PC-3 (cell line): ENCODE measurements at regions not wholly inside any gene's neighbourhood (a gene's known extent, or its start where the extent isn't known, plus 50 kb on each side); places are given as distances from the start of the nearest gene placed in this dataset.

Experiments used
- ATAC-seq: fragments of 200-7000 bp; cut with Tn5 transposase; 2 replicates; pipeline ENCODE4 v1.9.1; 2020; ENCODE audit warnings: mild to moderate bottlenecking, moderate library complexity
- BruUV-seq: library from RNA; stranded (reverse); fragments of 400-500 nt; replicated peaks from 2 replicates; lab custom pipeline; 2021; lab: Mats Ljungman, UMichigan
- CTCF ChIA-PET: fragments of 300-600 bp; sonication (Branson Sonifier 250); formaldehyde crosslinking; loops from one replicate; lab custom pipeline; 2022; ENCODE audit warnings: antibody characterized with exemption; lab: Charles Lee
- POLR2A ChIA-PET: fragments of 300-600 bp; sonication (Branson Sonifier 250); formaldehyde crosslinking; loops from one replicate; lab custom pipeline; 2022; ENCODE audit warnings: antibody characterized with exemption; ENCODE audit not compliant: unreplicated experiment; lab: Charles Lee
- DNase-seq: peaks from one replicate; pipeline ENCODE4 v3.0.0-alpha.2; 2015
- H2AFZ ChIP-seq: fragments of 300-600 bp; sonication (generic); 2 replicates; pipeline ENCODE4 v1.6.0; 2016; ENCODE audit warnings: antibody characterized with exemption, low read length
- H3F3A ChIP-seq: fragments of 300-600 bp; sonication (generic); one replicate; pipeline ENCODE4 v1.6.0; 2017; ENCODE audit warnings: antibody characterized with exemption, low read length, control low read depth, mild to moderate bottlenecking; ENCODE audit not compliant: unreplicated experiment
- H3K27ac ChIP-seq: fragments of 300-600 bp; sonication (generic); 2 replicates; pipeline ENCODE4 v1.5.1; 2016; ENCODE audit warnings: mild to moderate bottlenecking, low read length
- H3K27me3 ChIP-seq: fragments of 300-600 bp; sonication (generic); 2 replicates; pipeline ENCODE4 v1.6.1; 2016; ENCODE audit warnings: low read length, mixed read lengths
- H3K36me3 ChIP-seq: fragments of 300-600 bp; sonication (generic); 2 replicates; pipeline ENCODE4 v1.6.1; 2016; ENCODE audit warnings: low read depth, mixed run types, low read length, mixed read lengths
- H3K4me1 ChIP-seq: fragments of 300-600 bp; sonication (generic); 2 replicates; pipeline ENCODE4 v1.5.1; 2016; ENCODE audit warnings: low read length; ENCODE audit not compliant: insufficient read depth
- H3K4me2 ChIP-seq: fragments of 300-600 bp; sonication (generic); 2 replicates; pipeline ENCODE4 v1.6.0; 2016; ENCODE audit warnings: low read length
- H3K4me3 ChIP-seq: fragments of 300-600 bp; sonication (generic); 2 replicates; pipeline ENCODE4 v1.5.1; 2016; ENCODE audit warnings: mild to moderate bottlenecking, low read length, mixed read lengths
- H3K79me2 ChIP-seq: fragments of 300-600 bp; sonication (generic); 2 replicates; pipeline ENCODE4 v1.6.1; 2017; ENCODE audit warnings: low read length, mixed read lengths
- H3K9ac ChIP-seq: fragments of 300-600 bp; sonication (generic); 2 replicates; pipeline ENCODE4 v1.6.0; 2016; ENCODE audit warnings: mild to moderate bottlenecking, low read length
- H3K9me2 ChIP-seq: fragments of 300-600 bp; sonication (generic); replicated peaks from 2 replicates; pipeline ENCODE4 v1.6.1; 2016; ENCODE audit warnings: mixed run types, low read length, mixed read lengths
- H3K9me3 ChIP-seq: fragments of 300-600 bp; sonication (generic); 2 replicates; pipeline ENCODE4 v1.6.1; 2016; ENCODE audit warnings: low read length, mixed read lengths
- H4K20me1 ChIP-seq: fragments of 300-600 bp; sonication (generic); 2 replicates; pipeline ENCODE4 v1.6.1; 2016; ENCODE audit warnings: low read length, mixed read lengths
- CTCF ChIP-seq: fragments of 300-600 bp; sonication (generic); conservative IDR thresholded peaks from 2 replicates; pipeline ENCODE4 v1.5.1; 2017; ENCODE audit warnings: antibody characterized with exemption, low read depth, mild to moderate bottlenecking, low read length
- EZH2 ChIP-seq: fragments of 300-600 bp; sonication (generic); IDR thresholded peaks from one replicate; pipeline ENCODE4 v1.6.1; 2017; ENCODE audit warnings: antibody characterized with exemption, mild to moderate bottlenecking, low read length; ENCODE audit not compliant: unreplicated experiment
- EZH2phosphoT487 ChIP-seq: fragments of 300-600 bp; sonication (generic); IDR thresholded peaks from 2 replicates; pipeline ENCODE4 v1.6.1; 2018; ENCODE audit warnings: mild to moderate bottlenecking, antibody characterized with exemption, low read length, borderline replicate concordance
- intact Hi-C: fragments of 100-400 bp; cut with micrococcal nuclease; formaldehyde crosslinking; loops from 2 replicates; pipeline ENCODE4 v1.9.0; 2023

DNA sequence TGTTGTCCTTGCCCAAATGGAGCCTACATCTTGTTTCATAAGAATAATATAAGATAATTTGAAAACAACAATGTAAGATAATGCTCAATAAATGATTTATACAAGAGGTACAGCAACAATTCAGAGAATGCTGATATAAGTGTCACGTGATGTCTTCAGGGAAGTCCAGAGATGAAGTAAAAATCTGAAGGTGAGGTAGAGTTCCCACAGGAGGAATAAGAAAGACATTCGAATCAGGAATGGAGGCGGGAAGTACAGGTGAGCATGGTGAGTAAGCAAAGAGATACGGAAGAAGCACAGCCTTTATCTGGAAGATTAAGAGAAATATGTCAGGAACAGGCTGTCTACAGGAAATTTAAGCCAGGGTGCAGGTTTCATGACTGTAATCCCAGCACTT, 165.9 kb upstream of the MARCKS start:
- Histone ChIP-seq H3K27me3 (no peaks in the 10 kb centered on the region), H3K4me3 (no peak overlapping the region), H3K9me3 (no peaks in the 10 kb centered on the region), H3K4me1 (peaks cover 35% of the 10 kb centered on the region), H3K27ac (peak overlapping the region; percentile 14; the same call in 1 of the 2 replicates), H3K9me2 (no peaks in the 10 kb centered on the region), H3F3A (no peaks in the 10 kb centered on the region), H3K4me2 (no peak overlapping the region), H3K36me3 (no peaks in the 10 kb centered on the region), H3K79me2 (no peaks in the 10 kb centered on the region), H2AFZ (no peak overlapping the region), H3K9ac (no peak overlapping the region), H4K20me1 (no peaks in the 10 kb centered on the region)
- no peak for ATAC-seq
- CTCF ChIA-PET, result no interaction called here
- no peak for DNase-seq
- TF ChIP-seq CTCF (no peak), EZH2phosphoT487 (no peak), EZH2 (no peak)
- POLR2A ChIA-PET, result no interaction called here
- BruUV-seq, result no TSS peak
- intact Hi-C loops, result loop anchor here (5.0 kb wide), 2 partner anchors 44 to 339 kb away; no protein-coding TSS in a partner anchor

GRCh38 chr6:113693851-113694250, 163.3 kb upstream of the MARCKS start:
- no TSS peak for BruUV-seq
- Histone ChIP-seq H3K9me3 (no peaks in the 10 kb centered on the region), H3K27ac (peak overlapping the region; percentile 84), H2AFZ (no peak overlapping the region), H3K27me3 (no peaks in the 10 kb centered on the region), H4K20me1 (no peaks in the 10 kb centered on the region), H3F3A (no peaks in the 10 kb centered on the region), H3K9me2 (no peaks in the 10 kb centered on the region), H3K79me2 (no peaks in the 10 kb centered on the region), H3K9ac (no peak overlapping the region; the same call in 1 of the 2 replicates), H3K4me1 (peaks cover 51% of the 10 kb centered on the region), H3K4me3 (no peak overlapping the region), H3K4me2 (peak overlapping the region; percentile 48), H3K36me3 (no peaks in the 10 kb centered on the region)
- ATAC-seq (peak; percentile 55), DNase-seq (peak; percentile 75)
- ChIA-PET POLR2A (no interaction called here), CTCF (no interaction called here)
- TF ChIP-seq EZH2, result no peak
- TF ChIP-seq CTCF, result no peak
- no peak for TF ChIP-seq EZH2phosphoT487
- intact Hi-C loops, result loop anchor here (2.0 to 5.0 kb wide), 3 partner anchors 47 to 342 kb away; partner anchors contain the start of gene MARCKS

DNA sequence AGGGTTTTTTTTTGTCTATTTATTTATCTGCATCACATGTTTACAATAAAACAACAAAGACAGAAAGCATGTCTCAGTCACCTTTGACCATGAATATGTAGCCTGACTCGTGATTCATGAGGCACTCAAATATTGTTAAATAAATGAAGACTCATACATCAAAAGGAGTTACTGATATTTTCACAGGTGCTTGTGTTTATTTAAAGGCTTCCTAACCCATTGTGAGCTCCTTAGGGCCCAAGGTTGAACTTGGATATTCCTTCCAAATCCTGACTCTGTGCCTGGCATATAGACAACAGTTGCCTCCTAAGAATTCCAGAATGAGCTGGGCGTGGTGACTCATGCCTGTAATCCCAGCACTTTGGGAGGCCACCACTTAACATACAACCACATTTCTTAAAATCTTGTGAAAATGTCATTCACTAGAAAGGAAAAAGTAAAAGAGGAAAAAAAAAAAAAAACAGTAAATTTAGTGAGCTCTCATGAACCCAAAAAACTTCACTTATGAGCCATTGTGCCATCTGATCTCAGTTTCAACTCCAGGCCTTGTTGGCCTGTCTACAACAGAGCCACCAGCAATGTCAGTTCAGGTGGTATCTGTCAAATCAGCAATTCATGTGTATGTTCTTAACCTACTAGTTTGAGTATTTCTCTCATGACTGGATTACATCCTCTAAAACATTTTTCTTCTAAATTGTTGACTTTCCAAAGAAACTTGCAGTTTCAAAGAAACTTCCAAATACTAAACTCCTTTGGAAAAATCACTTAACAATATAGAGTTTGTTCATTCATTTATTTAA, 162.7 kb upstream of the MARCKS start:
- H3K4me3 ChIP-seq, result no peak overlapping the region
- H3F3A ChIP-seq, result no peaks in the 10 kb centered on the region
- H3K9me3 ChIP-seq, result no peaks in the 10 kb centered on the region
- H3K4me2 ChIP-seq, result peak overlapping the region; percentile 48
- ChIA-PET POLR2A (no interaction called here), CTCF (no interaction called here)
- ATAC-seq (peak; percentile 65), DNase-seq (peak; percentile 80)
- intact Hi-C loops, result loop anchor here (2.0 to 5.0 kb wide), 3 partner anchors 47 to 342 kb away; partner anchors contain the start of gene MARCKS
- peak overlapping the region; percentile 84 for H3K27ac ChIP-seq
- H2AFZ ChIP-seq, result no peak overlapping the region
- H4K20me1 ChIP-seq, result no peaks in the 10 kb centered on the region
- TF ChIP-seq EZH2phosphoT487 (no peak), EZH2 (no peak), CTCF (no peak)
- peak overlapping the region; percentile 36; the same call in 1 of the 2 replicates for H3K9ac ChIP-seq
- no peaks in the 10 kb centered on the region for H3K27me3 ChIP-seq
- no peaks in the 10 kb centered on the region for H3K9me2 ChIP-seq
- H3K4me1 ChIP-seq, result peaks cover 51% of the 10 kb centered on the region
- no TSS peak for BruUV-seq
- no peaks in the 10 kb centered on the region for H3K79me2 ChIP-seq
- no peaks in the 10 kb centered on the region for H3K36me3 ChIP-seq
